DMS 273 (cell line): ENCODE measurements at regions not wholly inside any gene's neighbourhood (a gene's known extent, or its start where the extent isn't known, plus 50 kb on each side); places are given as distances from the start of the nearest gene placed in this dataset.

ENCODE experiments used
- DNase-seq: peaks from one replicate; lab custom pipeline; 2025; ENCODE audit not compliant: unreplicated experiment; lab: John Stamatoyannopoulos, UW

- DNase-seq, result no peak
Measured at GRCh38 chr5:116847960-116848359, 273.3 kb upstream of the SEMA6A start.

GRCh38 chr5:116844015-116844414 lies 269.4 kb upstream of the SEMA6A start:
- no peak for DNase-seq

DNA sequence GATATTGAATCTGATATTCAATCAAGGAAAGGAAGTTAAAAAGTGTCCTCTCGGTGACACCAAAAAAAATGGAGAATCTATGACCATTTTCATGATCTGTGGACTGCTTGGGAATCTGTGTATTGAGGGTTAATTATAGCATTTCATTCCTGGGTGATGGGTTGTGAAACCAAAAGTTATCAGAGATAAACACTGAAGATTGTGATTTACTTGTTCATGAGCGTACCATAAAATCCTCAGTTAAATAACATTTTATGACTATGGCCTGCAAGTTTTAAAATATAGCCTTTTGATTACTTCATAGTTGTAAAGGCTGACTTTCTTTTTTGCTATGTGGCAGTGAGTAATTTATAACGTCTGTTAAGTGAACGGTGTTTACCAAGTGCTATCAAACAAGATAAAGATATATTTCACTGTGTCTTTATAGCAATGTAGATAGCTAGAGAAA lies 267.9 kb upstream of the SEMA6A start:
- no peak for DNase-seq

GRCh38 chr5:116841734-116842133 lies 267.1 kb upstream of the SEMA6A start:
- DNase-seq, result no peak

GRCh38 chr5:116838011-116838536 lies 263.5 kb upstream of the SEMA6A start:
- no peak for DNase-seq

GRCh38 chr5:116834796-116835515 lies 260.3 kb upstream of the SEMA6A start:
- DNase-seq, result no peak

DNA sequence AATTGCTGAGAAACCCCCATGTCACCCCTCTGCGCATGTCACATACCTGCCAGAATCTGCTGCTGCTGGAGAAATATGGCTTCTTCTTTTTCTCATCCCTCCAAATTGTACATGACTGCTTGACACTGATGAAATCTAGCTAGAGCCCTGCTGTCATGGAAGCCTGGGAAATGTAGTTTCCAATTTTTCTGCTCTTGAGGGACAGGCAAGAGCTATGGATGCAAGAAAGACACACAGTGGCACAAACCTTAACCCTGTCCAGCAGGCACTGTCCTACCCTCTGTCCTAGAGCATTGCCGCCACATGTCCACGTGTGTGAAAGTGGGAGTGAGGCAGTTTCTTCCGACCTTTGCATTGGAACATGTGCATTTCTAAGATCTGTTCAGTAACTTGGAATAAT lies 255.5 kb upstream of the SEMA6A start:
- DNase-seq, result no peak

DNA sequence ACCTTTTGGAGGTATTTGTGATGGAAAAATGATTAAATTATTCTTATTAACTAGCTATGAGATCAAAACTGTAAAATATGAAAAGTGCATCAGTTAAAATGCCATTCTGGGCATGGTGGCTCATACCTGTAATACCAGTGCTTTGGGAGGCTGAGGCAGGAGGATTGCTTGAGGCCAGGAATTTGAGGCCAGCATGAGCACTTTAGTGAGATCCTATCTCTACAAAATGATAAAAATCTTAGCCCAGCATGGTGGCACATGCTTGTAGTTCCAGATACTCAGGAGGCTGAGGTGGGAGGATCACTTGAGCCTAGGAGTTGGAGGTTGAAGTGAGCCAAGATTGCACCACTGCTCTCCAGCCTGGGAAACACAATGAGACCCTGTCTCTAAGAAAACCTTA lies 252.5 kb upstream of the SEMA6A start:
- no peak for DNase-seq

GRCh38 chr5:116825486-116825885 lies 250.9 kb upstream of the SEMA6A start:
- DNase-seq, result no peak

DNA sequence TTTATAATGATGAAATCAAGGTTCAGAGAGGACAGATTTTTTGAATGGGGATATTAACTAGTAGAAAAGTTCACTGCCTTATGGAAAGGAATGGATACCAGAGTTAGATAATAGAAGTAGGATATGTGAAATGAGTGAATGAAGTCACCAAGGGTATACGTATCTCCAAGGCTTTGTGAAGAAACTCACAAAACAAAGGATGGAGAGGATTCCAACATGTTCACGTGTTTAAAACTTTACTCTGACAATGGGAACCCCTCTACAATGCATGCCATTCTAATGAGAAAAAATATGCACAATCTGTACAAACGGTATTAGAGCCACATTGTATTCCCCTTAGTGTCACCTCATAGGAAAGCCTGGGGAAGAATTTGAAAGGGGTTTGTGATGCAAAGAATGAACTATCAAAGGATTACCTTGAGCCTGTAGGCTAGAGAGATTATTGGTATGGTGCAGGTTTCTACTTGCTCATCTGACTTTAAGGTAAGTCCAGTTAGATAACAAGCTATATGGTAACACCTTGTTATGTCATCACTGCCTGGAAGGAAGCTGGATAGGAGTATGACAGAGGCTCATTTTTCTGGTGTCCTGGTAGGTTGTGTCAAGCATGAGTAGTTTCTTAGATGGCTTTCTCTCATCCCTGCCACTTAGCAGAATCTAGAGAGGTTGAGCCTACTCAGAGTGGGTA lies 250.3 kb upstream of the SEMA6A start:
- DNase-seq, result no peak

DNA sequence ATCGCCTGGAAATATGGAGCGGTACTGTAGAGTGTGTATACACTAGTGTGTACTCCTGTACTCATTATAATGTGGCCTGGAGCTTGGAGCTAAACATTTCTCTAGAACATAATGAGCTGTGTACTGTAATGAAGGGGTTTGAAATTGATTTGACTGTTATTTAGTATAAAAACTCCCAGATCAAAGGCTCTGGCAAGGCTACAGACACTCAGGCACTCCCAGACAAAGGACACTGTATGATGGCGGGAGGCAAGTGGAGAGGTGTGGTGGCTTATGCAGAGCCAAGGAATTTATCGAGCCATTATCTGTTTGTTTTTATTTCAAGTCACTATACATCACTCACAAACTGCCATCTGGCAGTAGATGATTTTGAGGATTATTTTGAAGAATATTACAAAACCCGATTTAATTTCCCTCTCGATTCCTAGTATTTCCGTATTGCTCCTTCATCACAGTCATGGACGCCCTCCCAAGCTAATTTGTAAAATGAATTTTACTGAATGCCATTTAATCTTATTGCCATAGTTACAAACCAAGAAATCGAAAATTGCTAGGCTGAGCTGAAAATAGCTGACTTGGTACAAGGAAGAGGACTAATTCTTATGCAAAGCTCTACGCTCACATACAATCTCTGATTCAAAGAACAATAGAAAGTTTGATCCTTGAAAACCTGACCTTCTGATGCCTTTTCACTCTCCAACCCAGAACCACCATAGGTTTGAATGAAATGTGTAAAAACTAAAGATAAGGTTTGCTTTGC lies 240.2 kb upstream of the SEMA6A start:
- no peak for DNase-seq

- no peak for DNase-seq
Measured at GRCh38 chr5:116813906-116814305, 239.3 kb upstream of the SEMA6A start.

DNA sequence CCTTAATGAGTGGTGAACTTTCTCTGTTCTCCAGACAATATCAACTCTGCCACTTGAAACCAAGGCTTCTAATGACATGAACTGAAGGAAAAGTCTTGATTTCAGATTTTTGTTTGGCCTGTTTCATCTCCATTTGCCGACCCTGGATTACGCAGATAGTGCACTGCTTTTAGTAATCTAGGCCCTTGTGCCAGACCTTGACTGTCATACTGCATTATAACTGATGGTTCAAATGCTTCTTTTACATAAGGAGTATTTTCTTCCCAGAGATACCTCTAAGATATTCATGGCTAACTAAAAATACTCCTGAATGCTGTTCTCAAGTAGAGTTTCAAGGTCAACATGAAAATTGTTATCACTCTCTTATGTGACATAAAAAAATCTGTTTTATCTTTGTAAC lies 238.7 kb upstream of the SEMA6A start:
- DNase-seq, result no peak

DNA sequence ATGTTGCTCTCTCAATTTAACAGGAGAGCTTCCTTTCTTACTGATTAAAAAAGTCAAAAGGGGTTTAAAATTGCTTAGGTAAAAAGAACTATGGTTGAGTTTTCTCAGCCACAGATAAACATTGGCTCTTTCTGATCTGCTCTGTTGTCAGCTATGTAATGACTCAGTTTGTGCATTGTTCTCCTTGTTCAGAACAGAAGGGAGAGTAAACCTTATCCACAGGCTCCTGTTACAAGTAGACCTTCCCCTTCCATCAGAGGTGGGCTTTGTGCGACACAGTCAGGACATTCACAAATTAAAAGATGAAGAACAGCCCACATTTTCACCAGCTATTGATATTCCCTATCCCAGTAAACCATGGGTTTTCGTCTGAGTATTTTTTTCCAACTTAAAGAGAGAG lies 236.3 kb upstream of the SEMA6A start:
- no peak for DNase-seq

GRCh38 chr5:116806836-116807235 lies 232.2 kb upstream of the SEMA6A start:
- peak; percentile 2 for DNase-seq

DNA sequence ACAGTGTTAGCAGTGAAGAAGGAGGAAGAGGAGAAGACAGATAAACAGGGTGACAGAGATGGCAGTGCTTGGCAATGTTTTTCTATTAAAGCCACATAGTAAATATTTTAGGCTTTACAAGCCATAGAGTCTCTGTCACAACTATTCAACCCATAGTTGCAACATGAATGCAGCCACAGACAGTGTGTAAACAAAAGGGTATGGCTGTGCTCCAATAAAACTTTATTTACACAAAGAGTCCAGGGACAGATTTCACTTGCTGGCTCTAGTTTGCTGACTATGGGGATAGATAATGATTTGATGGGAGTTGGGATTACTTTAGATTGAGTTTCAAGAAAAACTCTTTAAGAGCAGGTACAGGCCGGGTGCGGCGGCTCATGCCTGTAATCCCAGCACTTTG lies 224.8 kb upstream of the SEMA6A start:
- DNase-seq, result no peak

- DNase-seq, result no peak
Measured at GRCh38 chr5:116795189-116795588, 220.6 kb upstream of the SEMA6A start.

- DNase-seq, result no peak
Measured at GRCh38 chr5:116789522-116789921, 214.9 kb upstream of the SEMA6A start.

- no peak for DNase-seq
Measured at GRCh38 chr5:116788851-116789403, 214.3 kb upstream of the SEMA6A start.

- DNase-seq, result no peak
Measured at GRCh38 chr5:116787570-116787969, 212.9 kb upstream of the SEMA6A start.

- no peak for DNase-seq
Measured at GRCh38 chr5:116785106-116785505, 210.5 kb upstream of the SEMA6A start.
